HCT116 (cell line): ENCODE measurements at regions not wholly inside any gene's neighbourhood (a gene's known extent, or its start where the extent isn't known, plus 50 kb on each side); places are given as distances from the start of the nearest gene placed in this dataset.

Experiments used
- CTCF ChIP-seq, 3 experiments: fragments of 200-600 bp in 1 of 3; sonication (generic) in 1 of 3; IDR thresholded peaks in 2 of 3; conservative IDR thresholded peaks in 1 of 3; 2 replicates each; pipeline ENCODE4 v1.5.1; 2012 to 2017; ENCODE audit warnings: low read depth in 2 of 3, low read length in 2 of 3, antibody characterized with exemption in 1 of 3, borderline replicate concordance in 1 of 3, control low read depth in 1 of 3, mild to moderate bottlenecking in 1 of 3, mixed read lengths in 1 of 3, mixed run types in 1 of 3, moderate library complexity in 1 of 3; ENCODE audit not compliant: insufficient read depth in 1 of 3
- POLR2A ChIP-seq: IDR thresholded peaks from 2 replicates; pipeline ENCODE4 v1.7.0; 2011; ENCODE audit warnings: borderline replicate concordance; ENCODE audit not compliant: insufficient read depth, insufficient read length; ENCODE audit errors: extremely low read depth

GRCh38 chr5:125153231-125153630 lies 406.8 kb upstream of the ZNF608 start:
- TF ChIP-seq POLR2A, result no peak
- TF ChIP-seq CTCF (IDR thresholded peaks at IDR 0.05 in 2 of 3, conservative IDR thresholded peaks at IDR 0.05 in 1 of 3; ENCODE audit: borderline replicate concordance in 1 of 3, insufficient read depth in 1 of 3, low read depth in 2 of 3, low read length in 2 of 3), result no peak
